BJ (cell line): ENCODE measurements at regions not wholly inside any gene's neighbourhood (a gene's known extent, or its start where the extent isn't known, plus 50 kb on each side); places are given as distances from the start of the nearest gene placed in this dataset.

Source experiments
- CTCF ChIA-PET: fragments of 350-600 bp; formaldehyde crosslinking; extraction: SDS; loops from one replicate; lab custom pipeline; 2021; ENCODE audit warnings: antibody characterized with exemption, inconsistent platforms; lab: Yijun Ruan, JAX
- POLR2A ChIA-PET: fragments of 300-600 bp; sonication (Branson Sonifier 250); formaldehyde crosslinking; extraction: SDS; loops from one replicate; lab custom pipeline; 2021; ENCODE audit warnings: antibody characterized with exemption; lab: Charles Lee
- DNase-seq: peaks from one replicate; pipeline ENCODE4 v3.0.0-alpha.2; 2011; ENCODE audit warnings: low read depth
- H3K27me3 ChIP-seq: 2 replicates; pipeline ENCODE4 v1.6.0; 2011; ENCODE audit warnings: low read length; ENCODE audit not compliant: control insufficient read depth, insufficient read depth
- H3K36me3 ChIP-seq: 2 replicates; pipeline ENCODE4 v1.5.1; 2011; ENCODE audit warnings: low read length; ENCODE audit not compliant: control insufficient read depth, insufficient read depth
- H3K4me3 ChIP-seq: 2 replicates; pipeline ENCODE4 v1.5.1; 2011; ENCODE audit warnings: low read depth, mild to moderate bottlenecking, control low read depth, low read length
- TF ChIP-seq, protein P1 (sequence below): IDR thresholded peaks from 2 replicates; pipeline ENCODE4 v1.5.1; 2011; ENCODE audit warnings: low read depth, mild to moderate bottlenecking, control low read depth, inconsistent platforms, low read length, moderate library complexity; ENCODE audit not compliant: insufficient read depth

DNA sequence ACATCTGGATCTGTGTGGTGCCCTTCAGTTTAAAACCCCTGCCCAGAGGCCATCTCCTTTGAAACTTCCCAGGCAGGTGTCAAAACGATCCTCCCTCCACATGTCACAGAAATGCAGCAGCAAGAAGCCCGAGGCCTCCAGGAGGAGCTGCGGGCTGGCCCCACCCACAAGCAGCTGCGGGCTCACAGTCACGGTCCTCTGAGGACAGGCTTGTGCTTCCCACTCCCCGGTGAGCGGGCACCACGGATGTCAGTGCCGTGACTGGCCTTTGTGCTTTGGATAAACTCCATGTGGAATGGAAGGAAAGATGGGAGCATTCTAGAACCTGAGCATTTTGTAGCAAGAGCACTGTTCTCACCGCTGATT lies 65.8 kb downstream of the SIK1 start:
- peak overlapping the region; percentile 3 for H3K4me3 ChIP-seq
- CTCF ChIA-PET, result interaction anchor here (0.9 kb wide), 1 partner anchor 294 kb away, joined by 3 read pairs; no protein-coding TSS in a partner anchor
- TF ChIP-seq, protein P1, sequence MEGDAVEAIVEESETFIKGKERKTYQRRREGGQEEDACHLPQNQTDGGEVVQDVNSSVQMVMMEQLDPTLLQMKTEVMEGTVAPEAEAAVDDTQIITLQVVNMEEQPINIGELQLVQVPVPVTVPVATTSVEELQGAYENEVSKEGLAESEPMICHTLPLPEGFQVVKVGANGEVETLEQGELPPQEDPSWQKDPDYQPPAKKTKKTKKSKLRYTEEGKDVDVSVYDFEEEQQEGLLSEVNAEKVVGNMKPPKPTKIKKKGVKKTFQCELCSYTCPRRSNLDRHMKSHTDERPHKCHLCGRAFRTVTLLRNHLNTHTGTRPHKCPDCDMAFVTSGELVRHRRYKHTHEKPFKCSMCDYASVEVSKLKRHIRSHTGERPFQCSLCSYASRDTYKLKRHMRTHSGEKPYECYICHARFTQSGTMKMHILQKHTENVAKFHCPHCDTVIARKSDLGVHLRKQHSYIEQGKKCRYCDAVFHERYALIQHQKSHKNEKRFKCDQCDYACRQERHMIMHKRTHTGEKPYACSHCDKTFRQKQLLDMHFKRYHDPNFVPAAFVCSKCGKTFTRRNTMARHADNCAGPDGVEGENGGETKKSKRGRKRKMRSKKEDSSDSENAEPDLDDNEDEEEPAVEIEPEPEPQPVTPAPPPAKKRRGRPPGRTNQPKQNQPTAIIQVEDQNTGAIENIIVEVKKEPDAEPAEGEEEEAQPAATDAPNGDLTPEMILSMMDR, result peak; percentile 29; the same call in 1 of the 2 replicates
- POLR2A ChIA-PET, result no interaction called here
- DNase-seq, result no peak
- no peaks in the 10 kb centered on the region for H3K36me3 ChIP-seq
- no peaks in the 10 kb centered on the region for H3K27me3 ChIP-seq

DNA sequence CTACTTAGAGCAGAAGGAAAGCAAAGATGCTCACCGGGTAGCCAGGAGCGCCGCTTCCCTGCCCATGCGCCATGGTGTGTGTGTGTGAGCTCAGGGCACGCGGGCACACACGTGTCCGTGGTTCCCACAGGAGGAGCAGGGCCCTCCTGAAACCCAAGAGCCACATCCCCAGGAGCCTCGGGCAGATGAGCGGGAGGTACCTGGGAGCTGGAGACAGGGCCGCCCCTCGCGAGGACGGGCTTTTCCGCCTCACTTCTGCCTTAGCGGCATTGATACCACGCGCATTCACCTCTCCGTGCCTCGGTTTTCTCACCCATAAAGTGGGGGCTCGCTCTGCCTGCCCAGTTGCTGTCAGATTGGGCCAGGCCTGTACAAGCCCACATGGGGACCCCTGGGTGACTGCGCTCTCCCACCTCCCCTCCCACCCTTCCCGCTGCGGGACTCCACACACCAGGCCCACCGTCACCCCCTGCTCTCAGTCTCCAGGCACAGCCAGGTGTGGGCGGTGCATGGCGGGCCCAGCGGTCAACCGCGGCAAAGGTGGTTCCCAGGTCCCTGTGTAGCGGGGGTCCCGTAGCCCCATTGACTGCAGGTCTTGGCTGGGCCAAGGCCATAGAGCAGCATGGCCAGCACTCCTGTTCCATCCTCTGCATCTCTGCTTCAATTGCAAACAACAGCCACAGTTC lies 66.3 kb downstream of the SIK1 start:
- TF ChIP-seq, protein P1, result no peak
- no peak for DNase-seq
- H3K27me3 ChIP-seq, result no peaks in the 10 kb centered on the region
- ChIA-PET CTCF (no interaction called here), POLR2A (no interaction called here)
- no peaks in the 10 kb centered on the region for H3K36me3 ChIP-seq
- H3K4me3 ChIP-seq, result no peak overlapping the region

DNA sequence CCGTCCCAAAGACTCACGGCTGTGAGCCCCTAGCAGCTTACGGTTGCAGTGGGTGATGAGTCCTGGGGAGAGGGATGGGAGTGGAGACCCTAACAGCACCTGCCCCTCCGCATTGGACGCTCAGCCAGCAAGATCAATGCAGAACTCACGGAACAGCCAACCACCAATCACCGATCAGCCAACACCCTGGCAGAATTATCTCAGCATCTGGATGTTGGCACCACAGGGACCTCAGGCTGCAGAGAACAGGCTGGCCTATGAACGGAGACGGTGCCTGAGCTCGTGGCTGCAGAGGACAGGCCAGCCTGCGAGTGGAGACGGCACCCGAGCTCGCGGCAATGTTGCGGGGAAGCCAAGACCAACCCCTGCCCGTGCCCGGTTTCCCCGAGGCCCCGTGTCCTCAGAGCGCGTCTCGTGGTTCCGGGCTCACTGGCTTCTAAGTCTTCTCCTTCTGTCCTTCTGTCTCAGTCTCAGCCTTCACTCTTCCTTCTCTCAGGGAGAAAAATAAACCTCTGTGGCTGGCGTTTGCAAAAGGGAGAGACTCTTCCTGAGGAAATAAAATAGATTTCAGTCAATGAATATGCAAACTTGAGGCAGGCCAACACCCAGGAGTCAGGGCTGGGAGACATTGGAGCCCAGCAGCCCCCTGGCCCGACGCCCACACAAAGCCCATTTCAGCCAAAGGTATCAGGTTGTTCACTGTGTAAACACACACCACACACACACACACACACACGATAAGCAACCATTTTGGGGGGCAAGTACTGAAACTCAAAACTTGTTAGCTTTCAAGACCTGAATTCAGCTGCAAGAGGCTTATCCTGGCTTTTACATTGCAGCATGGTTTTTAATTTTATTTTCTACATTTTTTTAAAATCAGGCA lies 67.8 kb downstream of the SIK1 start:
- POLR2A ChIA-PET, result no interaction called here
- TF ChIP-seq, protein P1, result no peak
- no peaks in the 10 kb centered on the region for H3K27me3 ChIP-seq
- no peak overlapping the region for H3K4me3 ChIP-seq
- no peaks in the 10 kb centered on the region for H3K36me3 ChIP-seq
- DNase-seq, result no peak
- CTCF ChIA-PET, result no interaction called here

DNA sequence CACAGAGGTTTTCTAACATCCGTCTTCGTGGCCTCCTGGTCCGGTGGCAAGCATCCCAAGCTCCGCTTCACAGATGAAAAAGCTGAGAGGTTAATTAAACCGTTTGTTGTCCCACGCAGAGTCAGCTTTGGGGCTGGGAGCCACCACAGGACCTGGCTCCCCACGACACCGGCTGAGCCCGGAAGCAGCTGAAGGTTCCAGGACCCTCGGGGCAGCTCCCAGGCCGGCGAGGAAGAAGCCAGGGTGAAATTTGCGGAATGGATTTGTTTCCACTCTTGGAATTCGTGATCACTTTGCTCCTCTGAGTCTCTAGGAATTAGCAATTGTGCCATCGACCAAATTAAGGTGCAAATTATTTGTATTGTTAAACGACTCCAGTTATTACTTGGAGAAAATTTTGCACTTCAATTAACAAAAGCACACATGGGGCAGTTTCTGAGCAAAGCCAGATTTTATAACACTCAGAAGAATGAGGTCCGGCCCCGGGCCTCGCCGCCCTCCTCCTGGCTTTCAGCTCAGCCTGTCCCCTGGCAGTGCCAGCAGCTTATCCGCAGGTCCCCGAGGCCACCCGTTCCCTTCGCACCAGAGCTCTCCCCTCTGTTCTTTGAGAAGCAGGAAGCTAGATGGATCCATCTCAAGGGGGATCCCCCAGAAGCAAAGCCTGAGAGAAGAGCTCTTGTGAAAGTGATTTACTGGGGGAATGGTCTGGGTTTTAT lies 69.1 kb downstream of the SIK1 start:
- no peak for DNase-seq
- no peak overlapping the region for H3K4me3 ChIP-seq
- H3K27me3 ChIP-seq, result no peaks in the 10 kb centered on the region
- ChIA-PET CTCF (no interaction called here), POLR2A (no interaction called here)
- TF ChIP-seq, protein P1, result no peak
- no peaks in the 10 kb centered on the region for H3K36me3 ChIP-seq

DNA sequence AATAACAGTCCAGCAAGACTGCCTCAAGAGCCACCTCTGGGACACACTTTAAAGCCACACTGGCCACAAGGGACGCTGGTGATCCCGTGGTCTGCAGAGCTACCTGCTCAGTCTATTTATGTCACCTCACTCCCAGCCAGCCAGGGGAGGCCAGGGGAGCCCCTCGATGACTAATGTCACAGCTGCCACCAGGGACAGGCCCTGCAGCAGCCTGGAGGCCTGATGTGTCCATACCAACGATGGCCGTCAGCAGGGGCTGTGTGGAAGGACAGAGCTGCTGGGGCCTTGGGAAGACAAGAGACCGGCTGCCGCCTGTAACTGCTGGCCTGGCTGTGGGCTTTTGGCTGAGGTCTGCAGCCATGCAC lies 71.0 kb downstream of the SIK1 start:
- POLR2A ChIA-PET, result interaction anchor here (0.6 kb wide), 1 partner anchor 259 kb away, joined by 5 read pairs; no protein-coding TSS in a partner anchor
- DNase-seq, result no peak
- Histone ChIP-seq H3K4me3 (no peak overlapping the region), H3K27me3 (no peaks in the 10 kb centered on the region), H3K36me3 (no peaks in the 10 kb centered on the region)
- TF ChIP-seq, protein P1, result no peak
- CTCF ChIA-PET, result interaction anchor here (1.4 kb wide), 1 partner anchor 15 kb away, joined by 3 read pairs; no protein-coding TSS in a partner anchor
